Ovary (tissue), 7 donors: ENCODE measurements at regions not wholly inside any gene's neighbourhood (a gene's known extent, or its start where the extent isn't known, plus 50 kb on each side); places are given as distances from the start of the nearest gene placed in this dataset.

ENCODE experiments used
- DNase-seq, 5 donors: peaks; one replicate each; pipeline ENCODE4 v3.0.0-alpha.2; 2019 to 2020
- H3K27ac ChIP-seq, 2 donors: fragments of 200-600 bp; one replicate each; pipeline versions ENCODE4 v1.5.1 to v1.8.0; 2019 to 2022
- H3K27me3 ChIP-seq: fragments of 200-600 bp; one replicate; pipeline ENCODE4 v1.8.0; 2022
- H3K36me3 ChIP-seq: fragments of 200-600 bp; sonication (generic); one replicate; pipeline ENCODE4 v1.5.1; 2019
- H3K4me1 ChIP-seq: one replicate; pipeline ENCODE4 v1.8.1; 2013; ENCODE audit warnings: mild to moderate bottlenecking, moderate library complexity; ENCODE audit not compliant: insufficient read depth
- H3K4me3 ChIP-seq: fragments of 200-600 bp; sonication (generic); one replicate; pipeline ENCODE4 v1.5.1; 2017
- H3K9me3 ChIP-seq, 2 donors: fragments of 200-600 bp in 1 of 2; sonication (generic) in 1 of 2; one replicate each; pipeline versions ENCODE4 v1.5.1 to v1.8.1; 2013 to 2019; ENCODE audit warnings: mild to moderate bottlenecking in 1 of 2, moderate library complexity in 1 of 2
- CTCF ChIP-seq, 3 donors: fragments of 450-650 bp in 2 of 3; fragments of 200-600 bp in 1 of 3; IDR thresholded peaks; one replicate each; pipeline versions ENCODE4 v1.5.1 to v1.8.0; 2016 to 2022; ENCODE audit warnings: antibody characterized with exemption in 3 of 3, mild to moderate bottlenecking in 1 of 3
- EP300 ChIP-seq: sonication (generic); formaldehyde crosslinking; IDR thresholded peaks from one replicate; pipeline ENCODE4 v1.6.1; 2017; ENCODE audit warnings: antibody characterized with exemption
- POLR2A ChIP-seq: fragments of 450-650 bp; IDR thresholded peaks from one replicate; pipeline ENCODE4 v1.6.1; 2017; ENCODE audit warnings: antibody characterized with exemption, mild to moderate bottlenecking, moderate library complexity
- WGBS, 3 donors: extraction: QIAGEN DNeasy Blood & Tissue Kit in 1 of 3; methylation state at CpG; one replicate each; pipeline versions ENCODE4 v1.1.5 to v1.1.7; 2013 to 2017; 5-methylcytosine and 5-hydroxymethylcytosine counted together
- intact Hi-C, 4 donors: fragments of 100-400 bp; cut with DNase I; formaldehyde crosslinking; loops; one replicate each; pipeline versions ENCODE4 v1.11.0 to v1.15.1; 2022 to 2023
- donor health status: DM: no; HTN: no; CAD: no; lungs with moderate emphysema.
- donor health status: DM: no; HTN: no; CAD: no.
- donor health status: Bipolar disorder and iron deficiency.
- donor health status: DM: no; HTN: no; CAD: no.
- donor health status: DM: yes; HTN: yes; CAD: no.

- intact Hi-C loops, result loop anchor here (2.0 to 10.0 kb wide), 5 partner anchors 306 to 400 kb away; partner anchors contain the start of gene C1QTNF1 (in 1 of the 4)
Measured at GRCh38 chr17:79395066-79395465, 215.8 kb downstream of the RBFOX3 start.

GRCh38 chr17:79393358-79394052, 217.3 kb downstream of the RBFOX3 start:
- TF ChIP-seq POLR2A (no peak), CTCF (IDR thresholded peaks at IDR 0.05) (peak; percentile 56 to 82 (median 64))
- H3K27me3 ChIP-seq, result no peaks in the 10 kb centered on the region
- DNase-seq, result peak; percentile 65 to 90 (median 80)
- H3K9me3 ChIP-seq, result no peaks in the 10 kb centered on the region
- no peak overlapping the region for H3K4me3 ChIP-seq
- intact Hi-C loops, result loop anchor here (2.0 to 10.0 kb wide), 7 partner anchors 305 to 399 kb away; partner anchors contain the start of gene C1QTNF1 (in 1 of the 4)
- no peaks in the 10 kb centered on the region for H3K36me3 ChIP-seq
- H3K27ac ChIP-seq, result no peak overlapping the region
- no peaks in the 10 kb centered on the region for H3K4me1 ChIP-seq
- 40 to 47% (median 45%) methylated on average over 31 of the region's 31 CpGs for WGBS, 3 donors

More at GRCh38 chr17:79395066-79395465, 215.8 kb downstream of the RBFOX3 start:
- Histone ChIP-seq H3K9me3 (no peaks in the 10 kb centered on the region), H3K27me3 (no peaks in the 10 kb centered on the region), H3K4me3 (no peak overlapping the region), H3K4me1 (no peaks in the 10 kb centered on the region), H3K36me3 (no peaks in the 10 kb centered on the region), H3K27ac (no peak overlapping the region)
- 8 to 36% (median 11%) methylated on average over 10 of the region's 10 CpGs for WGBS, 3 donors
- DNase-seq, result no peak
- TF ChIP-seq CTCF (IDR thresholded peaks at IDR 0.05), result no peak
- TF ChIP-seq EP300, result no peak
- TF ChIP-seq POLR2A, result no peak

- DNase-seq, result no peak
- 85 to 95% (median 88%) methylated on average over 5 of the region's 5 CpGs for WGBS, 3 donors
- H3K27ac ChIP-seq, result no peak overlapping the region
- H3K9me3 ChIP-seq, result no peaks in the 10 kb centered on the region
- H3K27me3 ChIP-seq, result no peaks in the 10 kb centered on the region
- intact Hi-C loops, result loop anchor here (2.0 to 10.0 kb wide), 6 partner anchors 305 to 398 kb away; partner anchors contain the start of gene C1QTNF1 (in 1 of the 4)
- TF ChIP-seq EP300 (no peak), CTCF (IDR thresholded peaks at IDR 0.05) (no peak)
- H3K4me1 ChIP-seq, result no peaks in the 10 kb centered on the region
- no peaks in the 10 kb centered on the region for H3K36me3 ChIP-seq
- H3K4me3 ChIP-seq, result no peak overlapping the region
Measured at GRCh38 chr17:79392598-79392997, 218.3 kb downstream of the RBFOX3 start.

GRCh38 chr17:79391376-79392233, 219.2 kb downstream of the RBFOX3 start:
- no peak for TF ChIP-seq EP300
- peak; percentile 48 to 75 (median 66) for TF ChIP-seq CTCF (IDR thresholded peaks at IDR 0.05)
- intact Hi-C loops, result loop anchor here (2.0 to 10.0 kb wide), 6 partner anchors 304 to 397 kb away; partner anchors contain the start of gene C1QTNF1 (in 1 of the 4)
- Histone ChIP-seq H3K4me1 (no peaks in the 10 kb centered on the region), H3K36me3 (no peaks in the 10 kb centered on the region), H3K27me3 (no peaks in the 10 kb centered on the region), H3K4me3 (no peak overlapping the region), H3K27ac (no peak overlapping the region), H3K9me3 (no peaks in the 10 kb centered on the region)
- WGBS, 3 donors, result 13 to 20% (median 16%) methylated on average over 31 of the region's 31 CpGs
- DNase-seq, result peak; percentile 58 to 84 (median 74)
